Left renal cortex interstitium (tissue), 4 donors: ENCODE measurements at regions not wholly inside any gene's neighbourhood (a gene's known extent, or its start where the extent isn't known, plus 50 kb on each side); places are given as distances from the start of the nearest gene placed in this dataset.

Experiments used
- DNase-seq, 4 donors: peaks; one replicate each; pipeline ENCODE4 v3.0.0-alpha.2; 2013; ENCODE audit warnings: low read depth in 4 of 4, low spot score in 2 of 4, missing footprints in 1 of 4

DNA sequence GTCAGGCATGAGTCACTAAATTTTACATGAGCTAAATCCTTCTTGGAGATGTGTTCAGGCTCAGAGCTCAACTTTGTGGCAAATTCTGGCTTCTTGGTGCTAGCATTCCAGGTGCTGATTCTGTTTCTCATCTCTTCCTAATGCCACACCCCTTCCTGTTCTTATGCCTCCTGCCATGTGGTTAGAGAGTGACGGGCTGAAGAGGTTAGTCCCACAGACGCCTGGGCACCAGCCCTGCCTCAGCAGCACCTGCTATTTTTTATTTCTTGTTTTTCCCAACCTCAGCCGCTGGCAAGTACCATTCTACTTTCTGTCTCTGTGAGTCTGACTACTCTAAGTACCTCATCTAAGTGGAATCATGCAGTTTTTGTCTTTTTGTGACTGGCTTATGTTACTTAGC lies 329.5 kb downstream of the KCNRG start:
- DNase-seq = no peak

DNA sequence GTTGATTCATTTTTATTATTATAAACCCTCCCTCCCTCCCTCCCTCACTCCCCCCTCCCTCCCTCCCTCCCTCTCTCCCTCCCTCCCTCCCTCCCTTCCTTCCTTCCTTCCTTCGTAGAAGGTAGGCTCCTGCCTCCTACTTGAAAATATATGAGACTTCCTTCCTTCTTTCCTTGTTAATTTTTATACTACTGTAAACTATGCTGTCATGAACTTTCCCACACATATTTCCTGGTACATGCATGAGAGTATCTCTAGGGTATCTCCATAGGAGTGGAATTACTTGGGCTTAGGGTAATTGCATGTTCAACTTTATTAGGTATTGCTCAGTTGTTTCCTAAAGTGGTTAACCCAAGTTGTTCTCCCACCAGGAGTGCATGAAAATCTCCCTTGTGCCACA lies 330.6 kb downstream of the KCNRG start:
- DNase-seq = no peak

GRCh38 chr13:50348371-50348770 lies 333.1 kb downstream of the KCNRG start:
- DNase-seq = no peak

DNA sequence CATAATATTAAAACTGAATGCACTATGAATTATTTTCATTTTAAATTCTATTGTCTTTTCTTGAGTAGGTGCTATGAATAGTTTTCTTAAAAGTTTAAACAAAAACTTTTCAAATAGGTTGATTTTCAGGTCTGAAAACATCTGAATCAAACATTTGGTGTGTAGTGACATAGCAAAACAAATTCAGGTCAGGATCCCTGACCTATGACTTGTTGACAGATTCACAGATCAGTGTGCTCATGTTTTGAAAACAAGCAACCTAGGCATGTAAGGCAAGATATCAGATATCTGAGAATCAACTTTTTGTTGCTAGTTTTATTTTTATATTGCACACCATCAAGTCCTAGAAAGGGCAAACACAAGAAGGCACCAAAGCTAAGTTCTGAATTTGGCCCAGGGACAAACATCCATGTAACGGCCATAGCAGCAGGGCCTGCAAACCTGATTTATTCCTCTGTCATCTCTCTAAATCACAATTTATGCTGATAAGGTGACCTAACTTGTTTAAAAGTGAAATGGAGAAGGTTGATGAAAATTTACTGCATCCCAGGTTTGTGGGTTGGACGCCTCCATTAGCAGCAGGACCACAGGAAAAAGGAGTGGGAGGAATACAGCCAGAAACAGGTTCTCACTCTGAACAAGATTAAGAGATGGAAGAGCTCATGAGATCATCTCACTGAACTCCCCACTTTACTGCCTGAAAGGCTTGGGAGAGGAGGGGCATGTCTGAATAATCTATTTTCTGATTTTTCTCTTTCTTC lies 337.7 kb downstream of the KCNRG start:
- no peak for DNase-seq

DNA sequence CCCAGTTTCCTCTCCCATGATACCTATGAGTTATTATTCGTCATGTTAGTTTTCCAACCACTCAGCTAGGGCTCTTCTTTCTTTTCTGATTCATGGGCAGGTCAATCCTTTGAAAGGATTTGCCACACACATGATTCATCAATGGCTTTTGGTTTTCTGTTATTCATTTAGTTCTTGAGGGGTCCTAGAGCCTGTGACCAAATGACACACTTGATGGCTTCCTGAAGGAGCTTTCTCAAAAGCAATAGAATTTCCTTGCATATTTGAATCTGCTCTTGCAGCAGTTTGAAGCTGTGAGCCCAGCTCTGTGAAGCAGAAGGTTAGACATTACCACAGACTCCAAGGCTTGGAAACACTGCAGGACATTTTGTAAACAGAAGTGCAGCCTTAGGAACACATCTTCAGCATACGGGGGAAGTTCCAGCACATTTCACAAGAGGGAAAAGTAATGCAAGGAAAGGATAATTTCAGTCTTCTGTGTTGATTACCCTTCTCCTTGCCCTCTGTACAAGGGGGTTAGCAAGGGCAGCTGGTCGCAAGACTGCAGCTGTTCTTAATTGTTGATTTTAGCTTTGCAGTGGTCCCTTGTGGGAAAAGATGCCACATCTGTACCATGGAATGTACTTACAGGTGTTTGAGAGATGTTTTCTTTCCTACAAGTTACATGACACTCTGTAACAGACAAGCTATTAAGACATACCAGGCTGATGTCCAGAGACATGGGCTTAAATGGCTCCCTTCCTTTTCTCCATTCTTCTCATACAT lies 338.6 kb downstream of the KCNRG start:
- DNase-seq = no peak

- DNase-seq = no peak
These were observed 340.6 kb downstream of the KCNRG start for GRCh38 chr13:50355797-50356196.

GRCh38 chr13:50357136-50357535 lies 341.9 kb downstream of the KCNRG start:
- DNase-seq = no peak

- no peak for DNase-seq
These were observed 342.4 kb downstream of the KCNRG start for GRCh38 chr13:50357586-50358118.

GRCh38 chr13:50358231-50359040 lies 343.2 kb downstream of the KCNRG start:
- no peak for DNase-seq

GRCh38 chr13:50359041-50359367 lies 343.8 kb downstream of the KCNRG start:
- DNase-seq = no peak

DNA sequence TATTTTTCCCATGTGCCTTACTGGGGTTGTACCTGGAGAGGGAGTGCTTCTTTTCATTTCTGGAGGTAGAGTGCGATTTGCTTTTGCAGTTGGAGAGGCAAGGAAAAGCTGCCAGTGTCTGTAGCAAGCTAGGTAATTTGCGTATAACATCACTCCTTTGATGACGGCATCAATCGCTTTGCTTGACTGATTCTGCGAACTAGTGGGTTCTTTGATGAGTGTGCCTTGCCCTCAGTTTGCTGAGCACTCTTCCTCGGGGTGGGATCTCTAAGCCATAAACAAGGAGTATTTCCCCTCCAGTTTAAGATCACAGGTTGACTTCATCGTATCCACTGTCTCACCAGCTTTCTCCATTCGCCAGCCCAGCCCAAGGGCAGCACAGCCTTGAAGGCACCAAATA lies 344.5 kb downstream of the KCNRG start:
- DNase-seq = no peak

GRCh38 chr13:50360637-50361036 lies 345.4 kb downstream of the KCNRG start:
- DNase-seq = no peak

- no peak for DNase-seq
These were observed 346.0 kb downstream of the KCNRG start for GRCh38 chr13:50361282-50361681.

DNA sequence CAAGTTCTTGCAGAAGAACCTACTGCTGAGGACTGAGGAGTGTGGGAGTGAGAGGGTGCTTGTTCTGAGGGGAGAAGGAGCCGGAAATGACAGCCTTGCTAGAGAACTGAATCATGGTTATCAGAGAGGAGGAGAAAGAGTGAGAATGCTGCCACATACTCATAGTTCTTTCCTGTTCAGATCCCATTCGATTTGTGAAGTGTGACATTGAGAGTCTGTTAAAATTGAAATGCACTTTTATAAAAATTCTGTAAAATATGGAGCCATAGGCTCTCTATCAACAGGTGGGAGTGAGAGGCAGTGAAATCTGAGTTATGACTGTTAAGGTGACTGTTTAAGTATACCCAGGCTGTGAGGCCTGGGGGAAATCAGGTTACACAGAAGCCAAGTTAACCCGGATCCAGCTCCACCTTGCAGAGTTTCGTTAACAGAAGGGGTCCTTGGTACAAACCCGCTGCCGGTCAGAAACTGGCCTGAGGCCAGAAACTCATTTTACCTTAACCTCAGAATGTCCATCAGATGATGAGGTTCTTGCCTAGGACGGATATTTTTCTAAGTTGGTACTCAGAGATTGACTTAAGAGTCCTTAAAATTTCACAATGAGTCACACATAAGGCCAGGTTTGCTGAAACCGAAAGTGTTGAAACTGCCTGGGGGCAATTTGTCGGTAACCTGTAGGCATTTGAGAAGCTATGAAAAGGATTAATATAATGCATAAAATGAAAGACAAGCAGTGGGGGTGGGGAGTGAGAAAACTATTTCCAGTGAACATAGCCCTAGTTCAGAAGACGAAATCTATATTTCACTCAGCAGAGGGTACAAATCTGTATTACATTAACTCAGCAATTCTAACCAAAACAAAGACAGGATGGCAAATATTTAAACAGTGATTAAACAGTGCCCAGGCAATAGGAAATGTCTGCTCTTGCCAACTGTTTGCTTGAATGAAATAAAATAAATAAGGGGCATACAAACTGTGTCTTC lies 350.5 kb downstream of the KCNRG start:
- no peak for DNase-seq

- DNase-seq = no peak
These were observed 351.4 kb downstream of the KCNRG start for GRCh38 chr13:50366488-50367174.

DNA sequence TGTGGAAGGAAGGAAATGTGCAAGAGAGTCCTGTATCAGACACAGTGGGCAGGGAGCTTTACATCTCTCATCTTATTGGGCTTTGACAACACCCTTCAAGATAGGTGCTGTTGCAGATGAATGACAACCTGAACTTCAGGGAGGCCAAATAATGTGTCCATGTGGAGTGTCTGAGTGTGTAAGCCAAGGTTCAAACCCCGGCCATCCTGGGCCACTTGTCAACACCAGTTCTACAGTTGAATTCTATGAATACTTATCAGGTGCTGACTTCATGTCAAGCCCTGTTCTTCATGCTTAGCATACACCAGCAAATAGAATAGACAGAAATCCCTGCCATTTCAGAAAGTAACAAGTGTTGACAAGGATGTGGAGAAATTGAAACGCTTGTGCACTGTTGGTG lies 354.4 kb downstream of the KCNRG start:
- no peak for DNase-seq

GRCh38 chr13:50370303-50370950 lies 355.2 kb downstream of the KCNRG start:
- DNase-seq = no peak

DNA sequence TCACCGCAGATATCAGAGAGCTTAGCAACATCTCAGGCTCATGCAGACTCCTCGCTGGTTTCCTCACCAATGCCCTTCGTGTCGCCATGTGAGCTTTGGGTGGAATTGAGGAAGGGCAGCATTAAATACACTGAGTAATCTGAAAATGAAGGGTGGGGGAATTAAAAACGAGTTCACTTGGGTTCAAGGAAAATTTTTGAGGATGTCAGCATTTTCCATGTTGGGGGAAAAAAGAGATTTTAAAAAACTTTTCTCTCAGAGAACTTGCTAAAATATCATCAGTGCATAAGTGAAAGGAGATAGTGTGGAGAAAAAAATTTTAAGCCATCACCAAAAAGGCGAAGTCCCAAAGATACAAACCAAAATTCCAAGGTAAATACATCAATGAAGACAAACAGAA lies 359.3 kb downstream of the KCNRG start:
- DNase-seq = no peak

GRCh38 chr13:50375792-50376191 lies 360.5 kb downstream of the KCNRG start:
- DNase-seq = no peak
